Psoas muscle (tissue), 7 donors: ENCODE measurements at regions not wholly inside any gene's neighbourhood (a gene's known extent, or its start where the extent isn't known, plus 50 kb on each side); places are given as distances from the start of the nearest gene placed in this dataset.

Source experiments
- ATAC-seq, 4 donors: fragments of 200-7000 bp; cut with Tn5 transposase; one replicate each; pipeline ENCODE4 v1.9.1; 2020; ENCODE audit warnings: moderate library complexity in 3 of 4, mild to moderate bottlenecking in 2 of 4
- DNase-seq, 2 donors: peaks; one replicate each; pipeline ENCODE4 v3.0.0-alpha.2; 2020
- H3K27ac ChIP-seq: fragments of 200-600 bp; one replicate; pipeline ENCODE4 v1.8.0; 2022
- H3K27me3 ChIP-seq, 3 donors: fragments of 200-600 bp in 1 of 3; one replicate each; pipeline versions ENCODE4 v1.6.1 to v1.8.0; 2013 to 2022; ENCODE audit warnings: low read length in 2 of 3, mild to moderate bottlenecking in 2 of 3, moderate library complexity in 1 of 3; ENCODE audit not compliant: insufficient read depth in 3 of 3
- H3K36me3 ChIP-seq, 2 donors: fragments of 200-600 bp in 1 of 2; one replicate each; pipeline versions ENCODE4 v1.6.1 to v1.8.0; 2013 to 2022; ENCODE audit warnings: low read depth in 1 of 2, mild to moderate bottlenecking in 1 of 2, moderate library complexity in 1 of 2; ENCODE audit not compliant: insufficient read depth in 1 of 2
- H3K4me1 ChIP-seq: fragments of 200-600 bp; one replicate; pipeline ENCODE4 v1.8.0; 2022
- H3K4me3 ChIP-seq: fragments of 200-600 bp; one replicate; pipeline ENCODE4 v1.8.0; 2022; ENCODE audit warnings: mild to moderate bottlenecking
- H3K9me3 ChIP-seq: fragments of 200-600 bp; one replicate; pipeline ENCODE4 v1.8.0; 2022
- WGBS, 3 donors: extraction: QIAGEN DNeasy Blood & Tissue Kit; methylation state at CpG; one replicate each; pipeline versions ENCODE4 v1.1.6 to v1.1.7; 2013; 5-methylcytosine and 5-hydroxymethylcytosine counted together
- intact Hi-C, 2 donors: fragments of 100-400 bp; cut with DNase I; formaldehyde crosslinking; loops; one replicate each; pipeline versions ENCODE4 v1.11.0 to v1.14.2; 2022
- TF ChIP-seq, protein P1 (sequence below): fragments of 200-600 bp; IDR thresholded peaks from one replicate; pipeline ENCODE4 v1.8.0; 2022; ENCODE audit warnings: antibody characterized with exemption
- donor health status: healthy with polysubstance abuse.
- donor health status: DM: no; HTN: no; CAD: no; lungs with moderate emphysema.
- donor health status: Bipolar disorder and iron deficiency.
- donor health status: healthy.
- donor health status: DM: yes; HTN: yes; CAD: no.
- donor health status: DM: no; HTN: no; CAD: no.
- donor health status: DM: yes; HTN: yes; CAD: no.

DNA sequence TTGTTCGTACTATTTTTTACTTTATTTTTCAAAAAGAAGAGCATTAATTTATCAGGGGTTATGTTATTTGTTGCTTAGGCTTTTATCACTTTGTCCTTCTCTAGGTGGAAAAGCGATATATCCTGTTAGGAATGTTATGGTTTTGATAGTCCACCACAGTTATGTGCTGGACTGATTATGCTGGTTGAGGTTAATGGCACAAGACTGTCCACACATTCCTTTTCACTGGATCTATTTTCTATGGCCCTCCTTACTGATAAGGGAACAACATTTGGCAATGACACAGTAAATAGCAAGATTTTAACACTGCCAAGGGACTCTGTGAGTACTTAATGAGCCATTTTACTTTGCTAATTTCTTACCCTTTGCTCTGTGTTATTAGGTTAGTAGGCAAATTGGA, 1212.3 kb downstream of the NXPH1 start:
- H3K9me3 ChIP-seq = no peaks in the 10 kb centered on the region
- no peaks in the 10 kb centered on the region for H3K4me1 ChIP-seq
- H3K27ac ChIP-seq = no peak overlapping the region
- no peak overlapping the region for H3K4me3 ChIP-seq
- intact Hi-C loops = no loop called here
- WGBS, 3 donors = 82 to 92% (median 88%) methylated on average over 2 of the region's 2 CpGs
- TF ChIP-seq, protein P1, sequence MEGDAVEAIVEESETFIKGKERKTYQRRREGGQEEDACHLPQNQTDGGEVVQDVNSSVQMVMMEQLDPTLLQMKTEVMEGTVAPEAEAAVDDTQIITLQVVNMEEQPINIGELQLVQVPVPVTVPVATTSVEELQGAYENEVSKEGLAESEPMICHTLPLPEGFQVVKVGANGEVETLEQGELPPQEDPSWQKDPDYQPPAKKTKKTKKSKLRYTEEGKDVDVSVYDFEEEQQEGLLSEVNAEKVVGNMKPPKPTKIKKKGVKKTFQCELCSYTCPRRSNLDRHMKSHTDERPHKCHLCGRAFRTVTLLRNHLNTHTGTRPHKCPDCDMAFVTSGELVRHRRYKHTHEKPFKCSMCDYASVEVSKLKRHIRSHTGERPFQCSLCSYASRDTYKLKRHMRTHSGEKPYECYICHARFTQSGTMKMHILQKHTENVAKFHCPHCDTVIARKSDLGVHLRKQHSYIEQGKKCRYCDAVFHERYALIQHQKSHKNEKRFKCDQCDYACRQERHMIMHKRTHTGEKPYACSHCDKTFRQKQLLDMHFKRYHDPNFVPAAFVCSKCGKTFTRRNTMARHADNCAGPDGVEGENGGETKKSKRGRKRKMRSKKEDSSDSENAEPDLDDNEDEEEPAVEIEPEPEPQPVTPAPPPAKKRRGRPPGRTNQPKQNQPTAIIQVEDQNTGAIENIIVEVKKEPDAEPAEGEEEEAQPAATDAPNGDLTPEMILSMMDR = no peak
- DNase-seq = no peak
- H3K36me3 ChIP-seq = no peaks in the 10 kb centered on the region
- no peaks in the 10 kb centered on the region for H3K27me3 ChIP-seq
- ATAC-seq = no peak

DNA sequence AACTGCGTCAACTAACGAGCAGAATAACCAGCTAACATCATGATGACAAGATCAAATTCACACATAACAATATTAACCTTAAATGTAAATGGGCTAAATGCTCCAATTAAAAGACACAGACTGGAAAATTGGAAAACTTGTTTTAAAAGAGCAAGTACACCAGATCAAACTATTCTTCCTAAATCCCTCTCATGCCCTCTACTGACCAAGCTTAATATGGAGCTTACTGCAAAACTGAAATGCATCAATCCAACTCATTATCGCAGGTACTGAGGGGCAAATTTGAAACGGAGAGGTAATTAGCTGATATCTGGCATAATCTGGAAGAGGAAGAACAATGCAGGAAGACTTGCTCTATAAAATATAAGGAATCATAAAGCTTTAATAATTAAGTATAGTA, 1223.8 kb downstream of the NXPH1 start:
- DNase-seq = no peak
- Histone ChIP-seq H3K4me3 (no peak overlapping the region), H3K4me1 (no peaks in the 10 kb centered on the region), H3K27me3 (no peaks in the 10 kb centered on the region), H3K36me3 (no peaks in the 10 kb centered on the region), H3K9me3 (no peaks in the 10 kb centered on the region), H3K27ac (no peak overlapping the region)
- TF ChIP-seq, protein P1 = no peak
- intact Hi-C loops = no loop called here
- 89 to 92% (median 89%) methylated on average over 4 of the region's 4 CpGs for WGBS, 3 donors
- no peak for ATAC-seq

DNA sequence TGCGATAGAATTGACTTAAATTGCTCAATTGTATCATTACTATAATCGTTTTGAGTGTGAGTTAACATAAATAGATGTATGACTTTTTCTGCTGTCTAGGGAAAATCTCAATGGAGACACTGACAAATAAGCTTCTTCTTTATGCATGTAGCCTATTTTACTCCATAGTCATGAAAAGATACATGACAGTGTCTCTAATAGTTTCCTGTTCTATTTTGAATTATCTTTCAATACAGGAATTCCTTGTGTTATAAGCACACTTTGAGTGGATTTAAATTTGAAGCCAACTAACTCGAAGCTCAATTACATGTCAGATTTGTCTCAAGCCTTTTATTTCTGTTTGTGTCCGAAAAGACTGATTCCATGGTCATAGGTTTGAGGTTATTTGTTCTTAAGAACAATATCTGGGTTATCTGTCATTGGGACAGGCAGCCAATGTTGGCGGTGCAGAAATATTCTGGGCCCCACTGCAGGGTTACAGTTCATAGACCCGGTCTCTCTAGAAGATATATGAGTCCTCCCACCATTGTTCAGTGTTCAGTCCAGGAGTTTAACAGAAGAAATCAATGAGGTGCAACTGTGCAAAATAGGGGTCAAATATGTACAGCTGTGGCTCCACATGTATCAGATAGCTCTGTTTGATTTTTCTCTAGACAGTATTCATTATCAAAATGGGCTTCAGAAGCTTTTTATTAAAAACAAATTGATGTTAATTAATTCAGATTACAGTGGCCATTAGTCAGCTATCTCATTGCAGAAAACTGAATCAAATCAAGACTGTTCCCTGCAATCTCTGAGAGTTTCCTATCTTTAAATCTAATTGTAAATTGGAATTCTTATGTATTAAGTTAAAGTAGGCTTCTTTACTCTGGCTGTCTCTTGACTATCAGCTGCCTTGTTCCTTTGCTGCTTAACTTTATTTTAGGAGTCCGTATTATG, 1238.8 kb downstream of the NXPH1 start:
- Histone ChIP-seq H3K27me3 (no peaks in the 10 kb centered on the region), H3K4me1 (no peaks in the 10 kb centered on the region), H3K36me3 (no peaks in the 10 kb centered on the region), H3K4me3 (no peak overlapping the region), H3K27ac (no peak overlapping the region), H3K9me3 (no peaks in the 10 kb centered on the region)
- no peak for DNase-seq
- 65 to 72% (median 67%) methylated on average over 7 of the region's 7 CpGs for WGBS, 3 donors
- TF ChIP-seq, protein P1 = no peak
- ATAC-seq = no peak
- intact Hi-C loops = no loop called here

DNA sequence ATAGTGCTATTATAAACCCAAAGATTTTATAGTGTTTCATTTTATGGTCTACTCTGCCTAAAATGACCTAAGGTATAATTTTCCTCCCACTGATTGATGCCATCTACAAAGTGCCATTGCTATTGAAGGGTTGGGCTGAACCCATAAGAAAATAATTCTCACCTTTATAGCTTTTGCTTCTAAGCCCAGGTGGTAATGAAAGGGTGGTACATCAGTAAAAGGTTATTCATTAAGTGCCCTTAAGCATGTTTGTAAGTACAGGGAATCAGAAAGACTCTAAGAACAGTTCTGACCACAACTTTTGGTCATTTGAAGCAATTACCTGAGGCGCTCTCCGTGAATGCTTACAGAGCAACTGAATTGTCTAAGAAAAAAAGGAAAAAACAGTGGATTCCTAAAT, 1247.3 kb downstream of the NXPH1 start:
- WGBS, 3 donors = 90 to 94% (median 94%) methylated on average over 2 of the region's 2 CpGs
- no peak for DNase-seq
- Histone ChIP-seq H3K27me3 (no peaks in the 10 kb centered on the region), H3K27ac (no peak overlapping the region), H3K4me1 (no peaks in the 10 kb centered on the region), H3K4me3 (no peak overlapping the region), H3K9me3 (no peaks in the 10 kb centered on the region), H3K36me3 (no peaks in the 10 kb centered on the region)
- intact Hi-C loops = no loop called here
- TF ChIP-seq, protein P1 = no peak
- ATAC-seq = no peak
